AG09309 (cell line): ENCODE measurements at regions not wholly inside any gene's neighbourhood (a gene's known extent, or its start where the extent isn't known, plus 50 kb on each side); places are given as distances from the start of the nearest gene placed in this dataset.
A peak's percentile ranks its signal among the peaks of the same experiment; 100 is the strongest.

Experiments
- DNase-seq: peaks from one replicate; pipeline ENCODE4 v3.0.0-alpha.2; 2010; ENCODE audit warnings: low read depth
- H3K4me3 ChIP-seq: 2 replicates; pipeline ENCODE4 v1.5.1; 2011; ENCODE audit warnings: mild to moderate bottlenecking, low read depth, low read length, moderate library complexity; ENCODE audit not compliant: control insufficient read depth
- TF ChIP-seq, protein P1 (sequence below): IDR thresholded peaks from 2 replicates; pipeline ENCODE4 v1.5.1; 2011; ENCODE audit warnings: mild to moderate bottlenecking, low read depth, low read length, inconsistent platforms; ENCODE audit not compliant: insufficient read depth, control insufficient read depth; ENCODE audit errors: missing control alignments

DNA sequence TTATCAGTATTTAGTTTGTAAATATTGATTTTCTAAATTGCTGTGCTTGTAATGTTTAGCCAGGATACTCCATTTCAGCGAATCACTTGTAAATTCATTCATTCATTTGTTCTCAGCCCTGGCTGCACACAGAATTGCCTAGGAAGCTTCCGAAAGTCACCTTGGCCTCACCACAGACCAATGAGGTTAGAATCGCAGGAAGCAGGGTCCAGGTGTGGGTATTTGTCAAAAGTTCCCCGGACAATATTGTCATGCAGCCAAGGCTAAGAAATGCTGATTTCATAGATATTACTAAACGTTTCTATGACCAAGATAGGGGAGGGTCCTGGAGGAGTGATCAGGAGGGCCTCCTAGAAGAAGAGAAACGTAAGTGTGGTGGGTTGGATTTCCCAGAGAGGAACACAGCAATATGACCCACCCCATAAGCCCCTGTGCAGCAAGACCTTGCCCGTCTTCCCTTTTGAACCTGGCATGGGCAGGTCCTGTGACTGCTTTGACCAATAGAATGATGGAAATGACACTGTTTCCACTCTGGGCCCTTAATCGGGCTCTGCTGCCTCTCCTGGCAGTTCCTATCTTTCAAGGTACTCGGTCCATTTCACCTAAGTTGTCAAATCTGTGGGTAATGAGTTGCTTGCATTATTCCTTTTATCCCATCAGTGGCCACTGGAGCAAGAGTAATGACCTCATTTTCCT lies 238.7 kb downstream of the FOXL1 start:
- H3K4me3 ChIP-seq, result no peak overlapping the region
- DNase-seq, result no peak
- TF ChIP-seq, protein P1, sequence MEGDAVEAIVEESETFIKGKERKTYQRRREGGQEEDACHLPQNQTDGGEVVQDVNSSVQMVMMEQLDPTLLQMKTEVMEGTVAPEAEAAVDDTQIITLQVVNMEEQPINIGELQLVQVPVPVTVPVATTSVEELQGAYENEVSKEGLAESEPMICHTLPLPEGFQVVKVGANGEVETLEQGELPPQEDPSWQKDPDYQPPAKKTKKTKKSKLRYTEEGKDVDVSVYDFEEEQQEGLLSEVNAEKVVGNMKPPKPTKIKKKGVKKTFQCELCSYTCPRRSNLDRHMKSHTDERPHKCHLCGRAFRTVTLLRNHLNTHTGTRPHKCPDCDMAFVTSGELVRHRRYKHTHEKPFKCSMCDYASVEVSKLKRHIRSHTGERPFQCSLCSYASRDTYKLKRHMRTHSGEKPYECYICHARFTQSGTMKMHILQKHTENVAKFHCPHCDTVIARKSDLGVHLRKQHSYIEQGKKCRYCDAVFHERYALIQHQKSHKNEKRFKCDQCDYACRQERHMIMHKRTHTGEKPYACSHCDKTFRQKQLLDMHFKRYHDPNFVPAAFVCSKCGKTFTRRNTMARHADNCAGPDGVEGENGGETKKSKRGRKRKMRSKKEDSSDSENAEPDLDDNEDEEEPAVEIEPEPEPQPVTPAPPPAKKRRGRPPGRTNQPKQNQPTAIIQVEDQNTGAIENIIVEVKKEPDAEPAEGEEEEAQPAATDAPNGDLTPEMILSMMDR, result no peak

DNA sequence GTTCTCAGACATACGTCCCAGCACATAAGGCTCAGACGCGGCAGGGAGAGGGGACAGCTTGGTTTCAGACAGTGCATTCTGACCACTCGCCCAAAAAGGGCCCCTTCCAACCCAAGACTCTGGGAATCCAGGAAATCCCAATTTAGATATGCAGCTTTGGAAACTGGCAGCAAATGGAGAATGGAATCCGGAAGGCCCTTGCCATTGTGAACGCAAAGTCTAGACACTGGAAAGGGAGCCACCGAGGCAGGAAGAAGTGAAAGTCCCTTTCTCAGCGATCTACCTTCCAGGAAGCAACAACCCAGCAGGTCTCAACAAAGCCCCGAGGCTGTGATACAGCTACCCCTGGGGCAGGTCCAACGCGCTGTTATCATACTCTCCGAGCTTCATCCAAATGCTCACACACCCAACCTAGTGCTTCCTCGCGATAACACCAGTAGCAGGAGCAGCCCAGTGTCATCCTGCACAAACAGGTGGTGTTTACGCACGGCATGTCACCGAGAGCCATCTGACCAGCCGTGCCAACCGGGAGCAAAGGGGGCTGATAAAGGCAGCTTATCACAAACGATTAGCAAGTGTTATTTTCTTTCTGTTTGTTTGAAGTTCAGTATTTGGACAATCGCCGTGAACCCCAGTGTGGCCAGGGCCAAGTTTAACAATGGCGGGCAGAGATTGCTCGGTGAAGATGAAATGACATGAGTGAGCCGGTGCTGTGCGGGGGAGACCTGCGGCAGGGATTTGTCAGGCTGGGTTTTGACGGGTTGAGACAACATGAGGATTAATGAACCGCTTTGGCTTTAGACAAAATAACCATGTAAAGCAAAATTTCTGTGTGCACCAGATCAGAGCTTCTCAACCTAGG lies 240.6 kb downstream of the FOXL1 start:
- no peak for DNase-seq
- TF ChIP-seq, protein P1, result no peak
- no peak overlapping the region for H3K4me3 ChIP-seq

DNA sequence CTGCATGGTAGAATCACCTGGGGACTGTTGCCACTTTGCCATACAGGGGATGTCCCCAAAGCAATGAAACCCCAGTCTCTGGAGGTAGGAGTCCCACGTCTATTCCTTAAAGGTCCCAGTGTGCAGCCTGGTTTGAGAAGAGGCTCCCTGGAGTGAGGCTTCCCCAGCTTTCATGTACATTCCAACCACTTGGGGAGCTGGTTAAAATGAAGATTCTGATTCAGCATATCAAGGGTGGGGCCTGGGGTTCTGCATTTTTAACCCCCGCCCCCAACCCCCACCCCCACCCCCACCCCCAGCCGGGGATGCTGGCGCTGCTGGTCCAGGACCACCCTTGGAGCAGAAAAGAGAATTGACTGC lies 241.2 kb downstream of the FOXL1 start:
- no peak for DNase-seq
- TF ChIP-seq, protein P1, result peak; percentile 38
- H3K4me3 ChIP-seq, result no peak overlapping the region

DNA sequence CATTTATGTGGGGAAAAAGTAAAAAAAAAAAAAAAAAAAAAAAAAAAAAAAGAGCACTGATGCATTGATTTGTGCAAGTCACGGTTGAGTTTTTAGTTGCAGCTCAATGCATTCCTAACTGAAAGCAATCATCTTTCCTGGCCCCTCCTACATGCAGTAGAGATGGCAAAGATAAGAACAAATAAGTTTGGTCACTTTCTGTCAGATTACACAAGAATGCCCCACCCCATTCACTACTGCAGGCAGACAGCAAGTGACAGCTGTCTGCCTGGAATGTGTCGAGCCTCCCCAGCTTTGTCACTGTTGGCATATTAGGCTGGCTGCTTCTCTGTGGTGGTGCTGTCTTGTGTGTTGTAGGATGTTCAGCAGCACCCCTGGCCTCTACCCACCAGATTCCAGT lies 243.5 kb downstream of the FOXL1 start:
- no peak for DNase-seq
- no peak overlapping the region for H3K4me3 ChIP-seq
- TF ChIP-seq, protein P1, result no peak

DNA sequence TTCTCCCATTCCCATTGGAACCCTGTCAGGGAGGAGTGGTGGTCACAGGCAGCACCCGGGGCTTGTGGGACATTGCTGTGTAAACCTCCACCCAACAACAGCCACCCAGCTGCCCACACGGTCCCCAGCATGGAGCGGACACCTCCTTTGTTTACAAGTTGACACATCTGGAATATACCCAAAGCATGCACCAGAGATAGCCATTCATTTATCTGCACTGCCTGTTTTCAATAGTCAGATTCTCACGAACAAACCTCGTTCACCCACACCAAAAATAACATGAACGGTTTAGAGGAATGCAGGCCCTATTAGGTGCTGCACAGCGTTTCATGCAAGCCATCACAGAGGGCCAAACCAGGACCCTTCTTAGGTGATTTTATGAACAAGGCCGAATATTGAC lies 244.8 kb downstream of the FOXL1 start:
- no peak overlapping the region for H3K4me3 ChIP-seq
- DNase-seq, result no peak

DNA sequence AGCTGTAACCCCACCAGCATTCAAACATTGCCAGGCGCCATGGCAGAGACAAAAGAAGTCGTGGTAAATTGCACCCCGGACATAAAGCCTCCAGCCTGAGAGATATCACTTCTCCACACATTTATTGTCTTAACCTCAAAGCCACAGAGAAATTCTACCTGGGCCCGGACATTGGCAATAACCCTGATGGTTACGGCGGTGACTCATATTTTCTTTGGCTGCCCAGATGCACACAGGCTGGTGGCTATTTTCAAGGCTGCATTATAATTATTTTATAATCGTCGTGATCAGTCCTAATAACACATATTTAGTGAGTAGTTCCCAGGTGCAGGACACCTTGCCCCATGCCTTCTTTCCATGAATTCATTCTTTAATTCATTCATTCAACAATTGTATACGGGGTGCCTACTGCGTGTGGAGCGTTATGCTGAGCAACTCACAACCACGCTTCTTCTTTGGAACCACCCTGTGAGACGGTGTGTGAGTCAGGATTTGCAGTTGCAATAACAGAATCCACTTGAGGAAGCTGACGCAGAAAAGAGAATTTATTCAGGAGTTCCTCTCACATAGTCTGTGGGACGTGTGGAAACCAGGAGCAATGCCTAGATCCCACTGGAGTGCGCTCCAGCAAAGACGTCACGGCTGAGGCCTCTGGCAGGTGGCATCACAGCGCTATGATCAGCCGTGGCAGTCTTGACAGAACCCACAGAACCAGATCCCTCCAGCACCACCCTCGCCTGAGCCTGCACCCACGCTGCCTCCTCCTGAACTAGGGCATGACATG lies 245.7 kb downstream of the FOXL1 start:
- peak; percentile 71 for DNase-seq
- H3K4me3 ChIP-seq, result no peak overlapping the region
- TF ChIP-seq, protein P1, result no peak

More for the DNA sequence above, 244.8 kb downstream of the FOXL1 start:
- TF ChIP-seq, protein P1, result no peak
